ENCODE measurements at regions not wholly inside any gene's neighbourhood (a gene's known extent, or its start where the extent isn't known, plus 50 kb on each side); places are given as distances from the start of the nearest gene placed in this dataset.

DNA sequence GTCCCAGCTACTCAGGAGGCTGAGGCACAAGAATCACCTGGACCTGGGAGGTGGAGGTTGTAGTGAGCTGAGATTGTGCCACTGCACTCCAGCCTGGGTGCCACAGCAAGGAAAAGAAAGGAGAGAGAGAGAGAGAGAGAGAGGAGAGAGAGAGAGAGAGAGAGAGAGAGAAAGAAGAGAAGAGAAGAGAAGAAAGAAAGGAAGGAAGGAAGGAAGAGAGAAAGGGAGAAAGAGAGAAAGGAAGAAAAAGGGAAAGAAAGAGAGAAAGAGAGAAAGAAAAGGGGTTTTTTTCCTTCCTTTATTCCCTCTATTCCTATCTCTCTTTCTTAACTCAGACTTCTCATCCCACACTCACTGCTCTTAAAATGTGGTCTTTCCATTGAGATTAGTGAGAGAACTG lies 238.7 kb upstream of the PRDM1 start:
- Histone ChIP-seq H3K4me3 (no peak overlapping the region), H3K9me3 (replicated peaks) (no peaks in the 10 kb centered on the region), H3K27me3 (ENCODE audit: low read depth) (no peaks in the 10 kb centered on the region), H3K36me3 (no peaks in the 10 kb centered on the region), H3K27ac (replicated peaks) (no peak overlapping the region), H3K4me1 (peaks cover 10% of the 10 kb centered on the region)
- no peak for DNase-seq
- TF ChIP-seq, protein P1, sequence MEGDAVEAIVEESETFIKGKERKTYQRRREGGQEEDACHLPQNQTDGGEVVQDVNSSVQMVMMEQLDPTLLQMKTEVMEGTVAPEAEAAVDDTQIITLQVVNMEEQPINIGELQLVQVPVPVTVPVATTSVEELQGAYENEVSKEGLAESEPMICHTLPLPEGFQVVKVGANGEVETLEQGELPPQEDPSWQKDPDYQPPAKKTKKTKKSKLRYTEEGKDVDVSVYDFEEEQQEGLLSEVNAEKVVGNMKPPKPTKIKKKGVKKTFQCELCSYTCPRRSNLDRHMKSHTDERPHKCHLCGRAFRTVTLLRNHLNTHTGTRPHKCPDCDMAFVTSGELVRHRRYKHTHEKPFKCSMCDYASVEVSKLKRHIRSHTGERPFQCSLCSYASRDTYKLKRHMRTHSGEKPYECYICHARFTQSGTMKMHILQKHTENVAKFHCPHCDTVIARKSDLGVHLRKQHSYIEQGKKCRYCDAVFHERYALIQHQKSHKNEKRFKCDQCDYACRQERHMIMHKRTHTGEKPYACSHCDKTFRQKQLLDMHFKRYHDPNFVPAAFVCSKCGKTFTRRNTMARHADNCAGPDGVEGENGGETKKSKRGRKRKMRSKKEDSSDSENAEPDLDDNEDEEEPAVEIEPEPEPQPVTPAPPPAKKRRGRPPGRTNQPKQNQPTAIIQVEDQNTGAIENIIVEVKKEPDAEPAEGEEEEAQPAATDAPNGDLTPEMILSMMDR (IDR thresholded peaks at IDR 0.05; ENCODE audit: borderline replicate concordance): no peak
- intact Hi-C loops (cut with micrococcal nuclease): no loop called here

GRCh38 chr6:105844275-105844883 lies 241.8 kb upstream of the PRDM1 start:
- no peaks in the 10 kb centered on the region for H3K36me3 ChIP-seq
- peaks cover 10% of the 10 kb centered on the region for H3K4me1 ChIP-seq
- TF ChIP-seq, protein P1 (IDR thresholded peaks at IDR 0.05; ENCODE audit: borderline replicate concordance): no peak
- H3K27ac ChIP-seq (replicated peaks): no peak overlapping the region
- H3K9me3 ChIP-seq (replicated peaks): no peaks in the 10 kb centered on the region
- DNase-seq: peak; percentile 64
- no peak overlapping the region for H3K4me3 ChIP-seq
- intact Hi-C loops (cut with micrococcal nuclease): no loop called here
- no peaks in the 10 kb centered on the region for H3K27me3 ChIP-seq (ENCODE audit: low read depth)

- intact Hi-C loops (cut with micrococcal nuclease): no loop called here
- TF ChIP-seq, protein P1 (IDR thresholded peaks at IDR 0.05; ENCODE audit: borderline replicate concordance): no peak
- Histone ChIP-seq H3K4me3 (no peak overlapping the region), H3K9me3 (replicated peaks) (no peaks in the 10 kb centered on the region), H3K36me3 (no peaks in the 10 kb centered on the region), H3K27ac (replicated peaks) (no peak overlapping the region), H3K4me1 (peaks cover 8% of the 10 kb centered on the region), H3K27me3 (ENCODE audit: low read depth) (no peaks in the 10 kb centered on the region)
- no peak for DNase-seq
Measured at GRCh38 chr6:105839266-105839665, 246.9 kb upstream of the PRDM1 start.

DNA sequence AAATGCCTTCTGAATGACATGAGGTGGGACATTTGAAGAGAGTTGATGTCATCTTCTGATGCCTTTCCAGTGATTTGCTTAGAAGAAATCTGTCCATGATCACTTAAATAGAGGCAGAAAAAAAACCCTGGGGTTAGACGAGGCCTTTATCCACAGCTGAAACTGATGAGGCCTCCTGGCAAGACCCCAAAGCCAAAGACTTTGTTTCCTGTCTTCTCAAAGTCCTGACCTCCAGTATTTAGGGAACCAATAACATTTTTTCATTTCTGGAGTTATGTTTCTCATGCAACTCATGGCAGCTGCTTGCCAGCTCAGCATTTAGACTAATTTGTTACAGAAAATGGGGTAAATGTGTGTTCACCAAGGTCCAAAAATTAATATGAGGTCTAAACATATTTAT lies 248.0 kb upstream of the PRDM1 start:
- Histone ChIP-seq H3K27ac (replicated peaks) (no peak overlapping the region), H3K9me3 (replicated peaks) (no peaks in the 10 kb centered on the region), H3K36me3 (no peaks in the 10 kb centered on the region), H3K27me3 (ENCODE audit: low read depth) (no peaks in the 10 kb centered on the region), H3K4me1 (peaks cover 4% of the 10 kb centered on the region), H3K4me3 (no peak overlapping the region)
- no peak for DNase-seq
- intact Hi-C loops (cut with micrococcal nuclease): no loop called here
- TF ChIP-seq, protein P1 (IDR thresholded peaks at IDR 0.05; ENCODE audit: borderline replicate concordance): no peak

DNA sequence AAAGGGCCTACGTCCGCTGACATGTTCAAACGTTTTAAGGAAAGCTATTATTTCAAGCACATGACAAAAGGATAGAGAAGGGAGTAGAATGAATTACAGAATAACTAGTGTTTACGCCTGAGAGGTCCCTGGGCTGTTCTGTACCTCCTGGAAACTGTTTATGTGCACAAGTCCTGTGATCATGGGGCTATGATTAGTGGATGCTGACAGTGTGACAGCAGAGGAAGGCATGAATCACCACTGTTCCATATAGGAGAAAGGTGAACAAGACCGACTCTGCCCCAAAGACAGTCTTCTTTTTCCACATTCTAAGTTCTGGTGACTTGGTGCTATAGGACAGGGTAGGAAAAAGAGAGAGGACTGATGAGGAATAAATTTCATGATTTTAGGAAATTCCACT lies 249.2 kb upstream of the PRDM1 start:
- Histone ChIP-seq H3K27me3 (ENCODE audit: low read depth) (no peaks in the 10 kb centered on the region), H3K36me3 (no peaks in the 10 kb centered on the region), H3K27ac (replicated peaks) (no peak overlapping the region), H3K4me3 (no peak overlapping the region), H3K9me3 (replicated peaks) (no peaks in the 10 kb centered on the region), H3K4me1 (peaks cover 4% of the 10 kb centered on the region)
- intact Hi-C loops (cut with micrococcal nuclease): no loop called here
- TF ChIP-seq, protein P1 (IDR thresholded peaks at IDR 0.05; ENCODE audit: borderline replicate concordance): no peak
- DNase-seq: no peak

Data from left ventricle myocardium inferior (tissue), 1 donor.